ENCODE measurements at regions not wholly inside any gene's neighbourhood (a gene's known extent, or its start where the extent isn't known, plus 50 kb on each side); places are given as distances from the start of the nearest gene placed in this dataset.

DNA sequence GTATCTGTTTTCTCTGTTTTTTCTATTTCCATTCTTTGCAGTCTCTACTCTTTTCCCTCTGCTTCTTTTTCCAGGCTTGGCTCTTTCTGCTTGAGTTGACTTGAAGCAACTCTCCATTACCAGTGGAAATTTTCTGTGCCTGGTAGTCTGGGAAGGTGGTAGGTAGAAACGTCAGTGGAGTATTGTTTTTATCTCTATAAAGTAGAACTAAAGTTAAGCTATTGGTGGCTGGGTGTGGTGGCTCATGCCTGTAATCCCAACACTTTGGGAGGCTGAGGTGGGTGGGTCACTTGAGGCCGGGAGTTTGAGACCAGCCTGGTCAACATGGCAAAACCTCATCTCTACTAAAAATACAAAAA, 438.1 kb upstream of the AR start:
- TF ChIP-seq EP300 (IDR thresholded peaks at IDR 0.05; ENCODE audit: borderline replicate concordance in 1 of 2, low read depth in 1 of 2, low read length in 1 of 2) (no peak), EZH2phosphoT487 (IDR thresholded peaks at IDR 0.05; ENCODE audit: borderline replicate concordance, low read depth) (no peak), RCOR1 (IDR thresholded peaks at IDR 0.05; ENCODE audit: low read length) (no peak), GABPA (IDR thresholded peaks at IDR 0.05; ENCODE audit: low read depth) (no peak), TAF1 (IDR thresholded peaks at IDR 0.05; ENCODE audit: borderline replicate concordance, low read depth, low read length) (no peak), JUND (IDR thresholded peaks at IDR 0.05) (no peak)
- TF ChIP-seq, protein P1, sequence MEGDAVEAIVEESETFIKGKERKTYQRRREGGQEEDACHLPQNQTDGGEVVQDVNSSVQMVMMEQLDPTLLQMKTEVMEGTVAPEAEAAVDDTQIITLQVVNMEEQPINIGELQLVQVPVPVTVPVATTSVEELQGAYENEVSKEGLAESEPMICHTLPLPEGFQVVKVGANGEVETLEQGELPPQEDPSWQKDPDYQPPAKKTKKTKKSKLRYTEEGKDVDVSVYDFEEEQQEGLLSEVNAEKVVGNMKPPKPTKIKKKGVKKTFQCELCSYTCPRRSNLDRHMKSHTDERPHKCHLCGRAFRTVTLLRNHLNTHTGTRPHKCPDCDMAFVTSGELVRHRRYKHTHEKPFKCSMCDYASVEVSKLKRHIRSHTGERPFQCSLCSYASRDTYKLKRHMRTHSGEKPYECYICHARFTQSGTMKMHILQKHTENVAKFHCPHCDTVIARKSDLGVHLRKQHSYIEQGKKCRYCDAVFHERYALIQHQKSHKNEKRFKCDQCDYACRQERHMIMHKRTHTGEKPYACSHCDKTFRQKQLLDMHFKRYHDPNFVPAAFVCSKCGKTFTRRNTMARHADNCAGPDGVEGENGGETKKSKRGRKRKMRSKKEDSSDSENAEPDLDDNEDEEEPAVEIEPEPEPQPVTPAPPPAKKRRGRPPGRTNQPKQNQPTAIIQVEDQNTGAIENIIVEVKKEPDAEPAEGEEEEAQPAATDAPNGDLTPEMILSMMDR (IDR thresholded peaks at IDR 0.05), result no peak
- TF ChIP-seq, protein P2, sequence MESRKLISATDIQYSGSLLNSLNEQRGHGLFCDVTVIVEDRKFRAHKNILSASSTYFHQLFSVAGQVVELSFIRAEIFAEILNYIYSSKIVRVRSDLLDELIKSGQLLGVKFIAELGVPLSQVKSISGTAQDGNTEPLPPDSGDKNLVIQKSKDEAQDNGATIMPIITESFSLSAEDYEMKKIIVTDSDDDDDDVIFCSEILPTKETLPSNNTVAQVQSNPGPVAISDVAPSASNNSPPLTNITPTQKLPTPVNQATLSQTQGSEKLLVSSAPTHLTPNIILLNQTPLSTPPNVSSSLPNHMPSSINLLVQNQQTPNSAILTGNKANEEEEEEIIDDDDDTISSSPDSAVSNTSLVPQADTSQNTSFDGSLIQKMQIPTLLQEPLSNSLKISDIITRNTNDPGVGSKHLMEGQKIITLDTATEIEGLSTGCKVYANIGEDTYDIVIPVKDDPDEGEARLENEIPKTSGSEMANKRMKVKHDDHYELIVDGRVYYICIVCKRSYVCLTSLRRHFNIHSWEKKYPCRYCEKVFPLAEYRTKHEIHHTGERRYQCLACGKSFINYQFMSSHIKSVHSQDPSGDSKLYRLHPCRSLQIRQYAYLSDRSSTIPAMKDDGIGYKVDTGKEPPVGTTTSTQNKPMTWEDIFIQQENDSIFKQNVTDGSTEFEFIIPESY (IDR thresholded peaks at IDR 0.05; ENCODE audit: borderline replicate concordance, low read depth), result no peak
- TF ChIP-seq, protein P3, sequence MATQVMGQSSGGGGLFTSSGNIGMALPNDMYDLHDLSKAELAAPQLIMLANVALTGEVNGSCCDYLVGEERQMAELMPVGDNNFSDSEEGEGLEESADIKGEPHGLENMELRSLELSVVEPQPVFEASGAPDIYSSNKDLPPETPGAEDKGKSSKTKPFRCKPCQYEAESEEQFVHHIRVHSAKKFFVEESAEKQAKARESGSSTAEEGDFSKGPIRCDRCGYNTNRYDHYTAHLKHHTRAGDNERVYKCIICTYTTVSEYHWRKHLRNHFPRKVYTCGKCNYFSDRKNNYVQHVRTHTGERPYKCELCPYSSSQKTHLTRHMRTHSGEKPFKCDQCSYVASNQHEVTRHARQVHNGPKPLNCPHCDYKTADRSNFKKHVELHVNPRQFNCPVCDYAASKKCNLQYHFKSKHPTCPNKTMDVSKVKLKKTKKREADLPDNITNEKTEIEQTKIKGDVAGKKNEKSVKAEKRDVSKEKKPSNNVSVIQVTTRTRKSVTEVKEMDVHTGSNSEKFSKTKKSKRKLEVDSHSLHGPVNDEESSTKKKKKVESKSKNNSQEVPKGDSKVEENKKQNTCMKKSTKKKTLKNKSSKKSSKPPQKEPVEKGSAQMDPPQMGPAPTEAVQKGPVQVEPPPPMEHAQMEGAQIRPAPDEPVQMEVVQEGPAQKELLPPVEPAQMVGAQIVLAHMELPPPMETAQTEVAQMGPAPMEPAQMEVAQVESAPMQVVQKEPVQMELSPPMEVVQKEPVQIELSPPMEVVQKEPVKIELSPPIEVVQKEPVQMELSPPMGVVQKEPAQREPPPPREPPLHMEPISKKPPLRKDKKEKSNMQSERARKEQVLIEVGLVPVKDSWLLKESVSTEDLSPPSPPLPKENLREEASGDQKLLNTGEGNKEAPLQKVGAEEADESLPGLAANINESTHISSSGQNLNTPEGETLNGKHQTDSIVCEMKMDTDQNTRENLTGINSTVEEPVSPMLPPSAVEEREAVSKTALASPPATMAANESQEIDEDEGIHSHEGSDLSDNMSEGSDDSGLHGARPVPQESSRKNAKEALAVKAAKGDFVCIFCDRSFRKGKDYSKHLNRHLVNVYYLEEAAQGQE (IDR thresholded peaks at IDR 0.05; ENCODE audit: low read depth, low read length), result no peak
- TF ChIP-seq, protein P4, sequence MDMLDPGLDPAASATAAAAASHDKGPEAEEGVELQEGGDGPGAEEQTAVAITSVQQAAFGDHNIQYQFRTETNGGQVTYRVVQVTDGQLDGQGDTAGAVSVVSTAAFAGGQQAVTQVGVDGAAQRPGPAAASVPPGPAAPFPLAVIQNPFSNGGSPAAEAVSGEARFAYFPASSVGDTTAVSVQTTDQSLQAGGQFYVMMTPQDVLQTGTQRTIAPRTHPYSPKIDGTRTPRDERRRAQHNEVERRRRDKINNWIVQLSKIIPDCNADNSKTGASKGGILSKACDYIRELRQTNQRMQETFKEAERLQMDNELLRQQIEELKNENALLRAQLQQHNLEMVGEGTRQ (IDR thresholded peaks at IDR 0.05; ENCODE audit: borderline replicate concordance, low read depth, low read length), result no peak
- TF ChIP-seq, protein P5, sequence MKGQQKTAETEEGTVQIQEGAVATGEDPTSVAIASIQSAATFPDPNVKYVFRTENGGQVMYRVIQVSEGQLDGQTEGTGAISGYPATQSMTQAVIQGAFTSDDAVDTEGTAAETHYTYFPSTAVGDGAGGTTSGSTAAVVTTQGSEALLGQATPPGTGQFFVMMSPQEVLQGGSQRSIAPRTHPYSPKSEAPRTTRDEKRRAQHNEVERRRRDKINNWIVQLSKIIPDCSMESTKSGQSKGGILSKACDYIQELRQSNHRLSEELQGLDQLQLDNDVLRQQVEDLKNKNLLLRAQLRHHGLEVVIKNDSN (IDR thresholded peaks at IDR 0.05; ENCODE audit: borderline replicate concordance, low read depth), result no peak

All from SK-N-SH (cell line).